ENCODE measurements at regions not wholly inside any gene's neighbourhood (a gene's known extent, or its start where the extent isn't known, plus 50 kb on each side); places are given as distances from the start of the nearest gene placed in this dataset.

DNA sequence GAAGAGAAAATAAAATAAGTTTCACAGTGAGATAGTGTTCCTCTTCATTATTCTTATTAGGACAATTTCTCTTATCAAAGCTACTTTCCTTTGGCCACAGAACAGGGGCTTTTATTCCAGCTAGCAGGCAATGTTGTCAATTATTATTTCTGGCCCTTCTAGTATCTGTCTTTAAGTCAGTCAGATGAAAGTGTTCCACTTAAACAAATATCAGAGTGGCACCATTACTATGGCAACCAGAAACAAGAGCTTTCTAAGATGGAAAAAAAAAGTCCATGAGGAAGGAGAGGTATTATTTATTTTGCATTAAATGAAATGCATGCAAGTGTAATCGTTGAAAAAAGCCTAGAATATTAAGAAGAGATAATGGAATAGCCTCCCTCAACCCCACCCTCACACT is 426.4 kb downstream of the TUSC7 start:
- TF ChIP-seq POLR2A (IDR thresholded peaks at IDR 0.05) = no peak
- TF ChIP-seq, protein P1, sequence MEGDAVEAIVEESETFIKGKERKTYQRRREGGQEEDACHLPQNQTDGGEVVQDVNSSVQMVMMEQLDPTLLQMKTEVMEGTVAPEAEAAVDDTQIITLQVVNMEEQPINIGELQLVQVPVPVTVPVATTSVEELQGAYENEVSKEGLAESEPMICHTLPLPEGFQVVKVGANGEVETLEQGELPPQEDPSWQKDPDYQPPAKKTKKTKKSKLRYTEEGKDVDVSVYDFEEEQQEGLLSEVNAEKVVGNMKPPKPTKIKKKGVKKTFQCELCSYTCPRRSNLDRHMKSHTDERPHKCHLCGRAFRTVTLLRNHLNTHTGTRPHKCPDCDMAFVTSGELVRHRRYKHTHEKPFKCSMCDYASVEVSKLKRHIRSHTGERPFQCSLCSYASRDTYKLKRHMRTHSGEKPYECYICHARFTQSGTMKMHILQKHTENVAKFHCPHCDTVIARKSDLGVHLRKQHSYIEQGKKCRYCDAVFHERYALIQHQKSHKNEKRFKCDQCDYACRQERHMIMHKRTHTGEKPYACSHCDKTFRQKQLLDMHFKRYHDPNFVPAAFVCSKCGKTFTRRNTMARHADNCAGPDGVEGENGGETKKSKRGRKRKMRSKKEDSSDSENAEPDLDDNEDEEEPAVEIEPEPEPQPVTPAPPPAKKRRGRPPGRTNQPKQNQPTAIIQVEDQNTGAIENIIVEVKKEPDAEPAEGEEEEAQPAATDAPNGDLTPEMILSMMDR (IDR thresholded peaks at IDR 0.05) = no peak

Measured in thyroid gland (tissue), 4 donors.